NCI-H526 (cell line): ENCODE measurements at regions not wholly inside any gene's neighbourhood (a gene's known extent, or its start where the extent isn't known, plus 50 kb on each side); places are given as distances from the start of the nearest gene placed in this dataset.

ENCODE experiments used
- DNase-seq, 2 experiments: peaks; one replicate each; lab custom pipeline; 2025; lab: John Stamatoyannopoulos, UW

DNA sequence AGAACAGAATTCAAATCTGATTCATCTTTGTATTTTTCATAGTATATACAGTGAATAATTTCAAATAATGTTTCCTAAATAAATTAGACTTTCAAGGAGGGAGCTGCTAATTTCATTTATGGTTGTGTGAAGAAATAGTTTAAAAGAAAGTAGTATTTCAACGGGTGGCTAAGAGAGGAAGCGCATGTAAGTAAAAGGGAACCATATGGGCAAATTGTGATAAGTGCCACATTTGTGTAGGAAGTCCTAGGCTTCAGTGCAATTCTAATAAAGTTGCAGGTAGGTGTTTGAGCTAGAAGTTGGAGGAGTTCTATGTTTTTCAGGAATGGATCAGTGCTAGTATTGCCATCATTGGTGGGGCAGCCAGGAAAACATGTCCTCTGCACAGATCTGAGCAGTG lies 178.8 kb upstream of the PRDM1 start:
- DNase-seq, result no peak

DNA sequence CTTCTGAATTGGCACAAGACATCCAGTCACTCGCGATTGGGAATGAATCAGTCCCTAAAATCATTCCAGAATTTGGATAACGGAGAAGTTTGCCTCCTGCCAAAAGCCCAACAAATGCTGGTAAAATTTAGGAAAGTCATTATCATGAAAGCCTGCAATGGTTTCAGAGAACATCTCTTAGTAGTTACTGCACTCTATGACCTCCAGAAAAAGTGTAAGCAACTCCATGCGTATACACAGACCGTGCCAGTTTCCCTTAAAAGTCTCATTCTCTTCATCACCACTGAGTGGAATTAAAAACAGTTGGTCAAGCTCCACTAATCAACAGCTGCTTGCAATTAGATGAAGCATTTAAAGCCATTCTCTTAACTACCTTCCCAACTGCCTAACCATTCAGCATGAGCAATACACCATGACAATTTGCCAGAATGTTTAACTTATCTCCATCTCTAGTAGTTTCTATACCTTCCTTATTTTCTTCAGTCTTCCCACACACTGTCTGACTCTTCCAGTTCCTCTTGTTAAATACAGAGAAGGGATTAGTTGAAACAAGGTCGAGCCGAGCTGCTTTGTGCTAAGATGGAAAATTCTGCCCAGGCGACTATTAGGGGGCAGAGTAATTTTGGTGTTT lies 183.6 kb upstream of the PRDM1 start:
- DNase-seq, result peak; percentile 40 to 53

- no peak for DNase-seq
These were observed 184.6 kb upstream of the PRDM1 start for GRCh38 chr6:105901583-105901982.

- DNase-seq, result no peak
These were observed 185.8 kb upstream of the PRDM1 start for GRCh38 chr6:105900125-105900937.

GRCh38 chr6:105898286-105898685 lies 187.8 kb upstream of the PRDM1 start:
- no peak for DNase-seq

- no peak for DNase-seq
These were observed 189.0 kb upstream of the PRDM1 start for GRCh38 chr6:105897131-105897530.

GRCh38 chr6:105896821-105897095 lies 189.4 kb upstream of the PRDM1 start:
- no peak for DNase-seq

DNA sequence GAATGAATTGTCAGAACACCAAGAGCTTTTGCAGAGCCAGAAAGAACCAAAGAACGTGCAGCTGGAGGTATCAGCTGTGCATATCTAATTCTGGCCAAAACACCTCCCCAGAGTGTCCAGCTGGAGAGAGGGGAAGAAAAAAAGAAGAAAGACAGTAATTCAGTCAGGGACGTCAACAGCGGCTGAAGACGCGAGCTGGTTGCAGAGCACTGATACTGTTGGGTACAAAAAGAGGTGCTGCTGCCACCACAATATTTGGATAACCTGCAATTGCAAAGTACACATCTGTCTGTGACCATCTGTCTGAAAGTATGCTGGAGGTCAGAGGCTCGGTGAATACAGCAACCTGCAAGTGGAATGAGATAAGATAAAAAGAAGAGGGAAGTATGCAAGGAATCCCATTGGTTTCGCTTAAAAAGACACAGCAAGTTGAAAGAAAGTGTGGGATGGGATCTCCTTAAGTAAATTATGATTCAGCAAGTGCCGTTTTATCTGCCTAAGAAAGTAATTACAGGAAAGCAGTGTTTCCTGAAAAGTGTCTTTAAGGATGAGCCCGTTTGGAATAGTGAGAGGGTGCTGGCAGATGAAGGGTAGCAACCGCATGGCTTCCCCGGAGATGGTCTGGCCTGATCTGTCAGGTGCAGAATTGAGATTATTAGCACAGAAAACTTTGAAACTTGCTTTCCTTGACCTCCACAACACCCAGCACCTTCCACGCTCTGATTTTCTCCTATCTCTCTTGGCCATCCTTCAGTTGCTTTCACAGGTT lies 189.9 kb upstream of the PRDM1 start:
- no peak for DNase-seq

DNA sequence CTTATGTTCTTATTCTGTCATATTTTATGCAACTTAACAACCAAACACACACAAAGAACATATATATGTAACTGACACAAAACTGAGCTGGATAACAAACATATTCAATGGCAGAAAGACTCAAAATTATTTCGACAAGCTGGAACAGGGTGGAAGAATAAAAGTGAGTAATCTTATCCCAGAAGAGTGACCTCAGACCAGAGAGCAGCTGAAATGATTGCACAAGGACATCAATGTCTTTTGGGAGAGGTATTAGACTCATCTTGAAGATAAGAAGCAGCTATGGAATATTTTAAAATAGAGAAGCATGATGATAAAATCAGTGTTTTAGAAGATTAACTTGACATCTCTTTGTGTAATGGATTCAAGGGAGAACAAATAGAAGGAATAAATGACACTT lies 191.6 kb upstream of the PRDM1 start:
- DNase-seq, result no peak

DNA sequence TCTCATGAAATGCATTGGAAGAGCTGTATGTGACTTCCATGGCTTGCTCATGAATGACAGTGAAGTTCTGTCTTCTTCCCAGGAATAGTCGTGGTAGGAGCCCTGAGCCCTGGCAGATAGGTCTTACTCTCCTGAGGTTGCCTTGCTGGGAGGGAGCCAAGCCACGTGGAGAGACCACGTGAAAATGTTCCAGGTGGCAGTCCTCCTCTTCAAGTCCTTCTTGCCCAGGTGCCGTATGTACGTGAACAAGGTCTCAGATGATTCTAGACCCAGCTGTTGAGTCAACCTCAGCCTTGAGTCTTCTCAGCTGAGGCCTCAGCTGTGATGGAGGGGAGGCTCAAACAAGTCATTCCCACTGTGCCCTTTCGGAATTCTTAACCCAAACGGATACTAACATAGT lies 192.4 kb upstream of the PRDM1 start:
- no peak for DNase-seq

- no peak for DNase-seq
These were observed 193.4 kb upstream of the PRDM1 start for GRCh38 chr6:105892577-105893262.

GRCh38 chr6:105890521-105891244 lies 195.5 kb upstream of the PRDM1 start:
- DNase-seq, result no peak

DNA sequence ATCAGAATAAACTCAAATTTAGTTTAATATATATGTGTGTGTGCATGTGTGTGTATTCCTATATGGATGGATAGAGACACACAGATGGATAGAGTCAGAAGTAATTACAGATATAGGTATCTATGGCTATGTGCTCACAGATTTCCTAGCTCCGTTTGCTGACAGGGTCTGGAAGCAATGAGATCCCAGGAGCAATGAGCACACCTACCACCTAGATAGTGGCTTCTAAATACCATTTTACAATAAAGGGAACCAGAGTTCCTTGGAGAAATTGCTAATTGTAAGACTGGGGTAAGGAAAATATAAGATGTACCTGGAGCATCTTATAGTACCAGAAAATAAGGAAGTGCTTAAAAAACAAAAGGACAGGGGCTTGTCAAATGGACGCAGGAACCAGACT lies 196.2 kb upstream of the PRDM1 start:
- no peak for DNase-seq

- no peak for DNase-seq
These were observed 199.2 kb upstream of the PRDM1 start for GRCh38 chr6:105886814-105887544.

DNA sequence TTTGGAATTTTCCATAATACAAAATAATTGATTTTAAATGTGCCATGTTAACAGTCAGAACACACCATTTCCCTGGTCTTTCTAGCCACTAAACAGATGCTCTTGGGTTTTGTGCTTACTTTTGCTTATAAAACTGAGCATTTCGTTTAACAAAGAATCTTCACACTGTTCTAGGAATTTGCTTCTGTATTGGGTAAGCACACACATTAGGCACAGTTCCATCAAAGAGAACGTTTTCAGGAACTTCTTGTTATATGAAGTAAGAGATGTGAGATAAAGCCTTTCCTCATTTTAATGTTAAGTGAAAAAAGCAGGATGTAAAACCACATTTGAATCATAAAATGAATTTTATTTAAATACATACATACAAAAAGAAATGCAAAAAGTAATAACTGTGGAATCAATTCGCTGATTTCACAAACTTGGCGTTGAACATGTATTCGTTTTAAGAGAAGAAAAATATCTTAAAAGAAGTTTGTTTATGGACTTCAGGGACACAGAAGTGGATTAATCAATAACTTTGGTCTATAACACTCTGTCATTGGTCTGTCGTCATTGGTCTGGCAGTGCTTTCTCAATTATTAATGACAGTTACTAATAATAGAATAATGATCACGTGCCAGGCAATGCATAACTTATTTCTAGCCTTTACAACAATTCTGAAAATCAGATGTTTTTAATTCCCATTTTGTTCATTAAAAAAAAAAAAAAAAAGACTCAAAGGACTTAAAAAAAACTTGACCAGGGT lies 199.9 kb upstream of the PRDM1 start:
- no peak for DNase-seq

- no peak for DNase-seq
These were observed 201.7 kb upstream of the PRDM1 start for GRCh38 chr6:105884426-105884825.

- no peak for DNase-seq
These were observed 202.1 kb upstream of the PRDM1 start for GRCh38 chr6:105884011-105884410.

- DNase-seq, result no peak
These were observed 203.3 kb upstream of the PRDM1 start for GRCh38 chr6:105882828-105883227.

DNA sequence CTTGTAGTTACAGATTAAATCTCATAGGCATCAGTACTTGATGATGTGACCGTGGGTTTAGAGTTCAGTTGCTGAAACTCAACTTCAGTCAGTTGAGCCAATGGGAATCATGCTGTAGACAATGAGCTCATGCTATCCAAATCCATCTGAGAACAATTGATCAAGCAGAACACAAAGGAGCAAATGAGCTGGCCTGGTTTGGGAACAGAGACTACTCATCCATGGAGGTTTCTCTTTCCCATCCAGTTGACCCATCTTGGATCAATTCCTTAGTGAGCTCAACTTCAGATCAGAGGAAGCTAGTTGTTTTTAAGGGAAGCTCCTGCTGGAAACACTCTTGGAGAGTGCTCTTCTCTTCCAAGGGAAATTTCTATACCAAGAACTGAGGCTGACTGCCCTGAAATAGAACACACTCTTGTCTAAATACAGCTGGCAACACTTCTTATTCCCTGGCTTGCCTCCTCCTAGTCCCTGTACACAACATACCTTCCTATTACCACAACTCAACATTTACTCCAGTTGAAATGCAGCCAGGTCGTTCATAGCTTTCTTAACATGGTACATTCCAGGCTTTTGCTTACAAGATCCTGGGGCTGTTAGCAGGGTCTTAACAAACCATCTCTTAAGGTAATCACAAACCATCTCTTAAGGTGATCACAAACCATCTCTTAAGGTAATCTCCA lies 203.9 kb upstream of the PRDM1 start:
- DNase-seq, result peak; percentile 74 to 81

GRCh38 chr6:105881608-105882007 lies 204.5 kb upstream of the PRDM1 start:
- peak; percentile 77 to 81 for DNase-seq
